B cell (primary cell): ENCODE measurements at regions not wholly inside any gene's neighbourhood (a gene's known extent, or its start where the extent isn't known, plus 50 kb on each side); places are given as distances from the start of the nearest gene placed in this dataset. TPM values are rescaled to one million over a fixed set of nuclear protein-coding genes. Genes with fewer than 3 reads are reported as not detected.

ENCODE experiments used
- ATAC-seq: fragments of 200-7000 bp; cut with Tn5 transposase; one replicate; pipeline ENCODE4 v1.10.0; 2021; ENCODE audit warnings: low read depth, mild to moderate bottlenecking, moderate number of reproducible peaks, moderate library complexity
- CTCF ChIA-PET: fragments of 350-600 bp; sonication (Branson Sonifier 250); formaldehyde crosslinking; loops from one replicate; lab custom pipeline; 2021; ENCODE audit warnings: antibody characterized with exemption, inconsistent platforms; lab: Charles Lee
- POLR2A ChIA-PET: fragments of 350-600 bp; sonication (Branson Sonifier 250); formaldehyde crosslinking; loops from one replicate; lab custom pipeline; 2021; ENCODE audit warnings: antibody characterized with exemption; lab: Charles Lee
- DNase-seq: peaks from one replicate; pipeline ENCODE4 v3.0.0; 2013
- H2AFZ ChIP-seq: 2 replicates; pipeline ENCODE4 v1.6.1; 2012; ENCODE audit warnings: mild to moderate bottlenecking, low read depth, low read length; ENCODE audit not compliant: insufficient read depth, poor library complexity, severe bottlenecking
- H3K27ac ChIP-seq, 2 donors: 1 replicate in 1 of 2; 2 replicates in 1 of 2; pipeline ENCODE4 v1.5.1; 2012 to 2013; ENCODE audit warnings: low read length in 2 of 2, mild to moderate bottlenecking in 2 of 2, moderate library complexity in 1 of 2
- H3K27me3 ChIP-seq, 4 experiments: fragments of 200-600 bp in 1 of 4; sonication (generic) in 1 of 4; replicated peaks in 1 of 4; 1 replicate in 2 of 4; 2 replicates in 2 of 4; pipeline versions ENCODE4 v1.6.1 to v1.7.0; 2013 to 2016; ENCODE audit warnings: low read length in 3 of 4, mild to moderate bottlenecking in 2 of 4, mixed read lengths in 1 of 4, moderate library complexity in 1 of 4; ENCODE audit not compliant: insufficient read depth in 4 of 4, control insufficient read depth in 3 of 4; ENCODE audit errors: control extremely low read depth in 1 of 4
- H3K36me3 ChIP-seq, 2 experiments: replicated peaks in 1 of 2; 1 replicate in 1 of 2; 2 replicates in 1 of 2; pipeline versions ENCODE4 v1.6.1 to v1.7.1; 2013; ENCODE audit warnings: low read length in 1 of 2; ENCODE audit not compliant: insufficient read depth in 2 of 2, control insufficient read depth in 1 of 2; ENCODE audit errors: control extremely low read depth in 1 of 2, extremely low read depth in 1 of 2
- H3K4me1 ChIP-seq, 2 donors: fragments of 200-600 bp in 1 of 2; sonication (generic) in 1 of 2; 1 replicate in 1 of 2; 2 replicates in 1 of 2; pipeline versions ENCODE4 v1.5.1 to v1.6.1; 2013 to 2017; ENCODE audit warnings: low read length in 2 of 2; ENCODE audit not compliant: control insufficient read depth in 2 of 2, insufficient read depth in 2 of 2
- H3K4me2 ChIP-seq: replicated peaks from 2 replicates; pipeline ENCODE3; 2012; ENCODE audit warnings: mild to moderate bottlenecking, low read depth, low read length; ENCODE audit not compliant: poor library complexity, severe bottlenecking
- H3K4me3 ChIP-seq, 5 experiments: fragments of 200-600 bp in 1 of 5; sonication (generic) in 1 of 5; 1 replicate in 3 of 5; 2 replicates in 2 of 5; pipeline versions ENCODE4 v1.5.1 to v1.7.0; 2011 to 2016; ENCODE audit warnings: low read length in 4 of 5, mild to moderate bottlenecking in 4 of 5, low read depth in 2 of 5, control low read depth in 1 of 5, moderate library complexity in 1 of 5; ENCODE audit not compliant: insufficient read depth in 1 of 5; ENCODE audit errors: control extremely low read depth in 1 of 5, extremely low read depth in 1 of 5
- H3K79me2 ChIP-seq: fragments of 200-600 bp; sonication (generic); one replicate; pipeline ENCODE4 v1.6.0; 2016; ENCODE audit warnings: low read length; ENCODE audit not compliant: control insufficient read depth, insufficient read depth
- H3K9ac ChIP-seq: fragments of 200-600 bp; sonication (generic); 2 replicates; pipeline ENCODE4 v1.6.1; 2017; ENCODE audit warnings: mild to moderate bottlenecking, low read length, moderate library complexity
- H3K9me3 ChIP-seq, 3 donors: one replicate each; pipeline versions ENCODE4 v1.6.1 to v1.7.1; 2013; ENCODE audit warnings: low read length in 2 of 3; ENCODE audit not compliant: control insufficient read depth in 2 of 3, insufficient read depth in 1 of 3; ENCODE audit errors: control extremely low read depth in 1 of 3
- H4K20me1 ChIP-seq: 2 replicates; pipeline ENCODE4 v1.6.0; 2012; ENCODE audit warnings: mild to moderate bottlenecking, low read length; ENCODE audit not compliant: insufficient read depth, control insufficient read depth, poor library complexity, severe bottlenecking
- H3K27ac Mint-ChIP-seq: one replicate; pipeline ENCODE4 v1.8.0; 2021; ENCODE audit warnings: mixed read lengths
- H3K27me3 Mint-ChIP-seq: one replicate; pipeline ENCODE4 v1.8.0; 2021; ENCODE audit warnings: mixed read lengths
- H3K4me1 Mint-ChIP-seq: one replicate; pipeline ENCODE4 v1.8.0; 2021; ENCODE audit warnings: mixed read lengths
- H3K4me3 Mint-ChIP-seq: one replicate; pipeline ENCODE4 v1.8.0; 2021; ENCODE audit warnings: mixed read lengths
- H3K9me3 Mint-ChIP-seq: one replicate; pipeline ENCODE4 v1.8.0; 2022; ENCODE audit warnings: mixed read lengths; ENCODE audit not compliant: insufficient read depth
- EZH2 ChIP-seq: IDR thresholded peaks from 2 replicates; pipeline ENCODE4 v1.6.1; 2012; ENCODE audit warnings: borderline replicate concordance, low read depth, mild to moderate bottlenecking, moderate library complexity, low read length; ENCODE audit not compliant: insufficient read depth, poor library complexity, severe bottlenecking
- WGBS: methylation state at CpG from one replicate; pipeline ENCODE4 v1.1.5; 2013; ENCODE audit warnings: missing lambda C conversion rate; ENCODE audit not compliant: insufficient coverage; 5-methylcytosine and 5-hydroxymethylcytosine counted together
- intact Hi-C: fragments of 100-400 bp; cut with micrococcal nuclease; formaldehyde crosslinking; loops from one replicate; pipeline ENCODE4 v1.10.0; 2022
- small RNA-seq: library from RNA; depleted of rRNA; stranded (forward); fragments of <200 nt; gene quantifications from one replicate; pipeline ENCODE3, GENCODE V24; 2012; ENCODE audit warnings: low replicate concordance, low read depth; ENCODE audit not compliant: insufficient read length
- TF ChIP-seq, protein P1 (sequence below): fragments of 200-600 bp; IDR thresholded peaks from one replicate; pipeline ENCODE4 v1.8.0; 2022; ENCODE audit warnings: antibody characterized with exemption, mild to moderate bottlenecking

DNA sequence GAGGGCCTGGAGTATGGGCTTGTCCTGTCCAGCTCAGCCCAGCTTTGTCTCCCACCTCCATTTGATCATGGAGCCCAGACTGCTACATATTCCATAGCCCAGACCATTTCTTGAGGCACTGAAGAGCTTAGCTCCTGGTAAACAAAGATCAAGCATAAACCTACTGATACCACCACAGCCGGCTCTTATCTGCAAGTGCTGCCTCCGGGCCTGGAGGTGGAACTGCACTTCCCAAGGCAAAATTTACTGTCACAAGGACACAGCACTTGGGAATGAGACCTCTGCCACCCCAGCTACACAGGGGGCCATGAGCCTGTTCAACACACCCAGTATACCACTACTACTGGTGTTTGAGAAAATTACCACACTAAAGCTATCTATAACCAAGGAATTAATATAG, 53.7 kb upstream of the PLSCR5 start:
- ATAC-seq (no peak), DNase-seq (no peak)
- Histone ChIP-seq H3K9ac (no peak overlapping the region), H3K36me3 (no peaks in the 10 kb centered on the region), H3K79me2 (no peaks in the 10 kb centered on the region), H3K4me1 (no peaks in the 10 kb centered on the region), H3K27ac (no peak overlapping the region), H3K4me3 (no peak overlapping the region), H2AFZ (no peak overlapping the region), H3K4me2 (no peak overlapping the region), H4K20me1 (no peaks in the 10 kb centered on the region), H3K9me3 (peaks cover 0 to 5% (median 0%) of the 10 kb centered on the region in 3 donors), H3K27me3 (no peaks in the 10 kb centered on the region)
- H3K9me3 Mint-ChIP-seq, result no peaks in the 10 kb centered on the region
- H3K4me3 Mint-ChIP-seq, result no peak overlapping the region
- CTCF ChIA-PET, result no interaction called here
- no peaks in the 10 kb centered on the region for H3K4me1 Mint-ChIP-seq
- peaks cover 3% of the 10 kb centered on the region for H3K27me3 Mint-ChIP-seq
- POLR2A ChIA-PET, result no interaction called here
- TF ChIP-seq EZH2, result no peak
- TF ChIP-seq, protein P1, sequence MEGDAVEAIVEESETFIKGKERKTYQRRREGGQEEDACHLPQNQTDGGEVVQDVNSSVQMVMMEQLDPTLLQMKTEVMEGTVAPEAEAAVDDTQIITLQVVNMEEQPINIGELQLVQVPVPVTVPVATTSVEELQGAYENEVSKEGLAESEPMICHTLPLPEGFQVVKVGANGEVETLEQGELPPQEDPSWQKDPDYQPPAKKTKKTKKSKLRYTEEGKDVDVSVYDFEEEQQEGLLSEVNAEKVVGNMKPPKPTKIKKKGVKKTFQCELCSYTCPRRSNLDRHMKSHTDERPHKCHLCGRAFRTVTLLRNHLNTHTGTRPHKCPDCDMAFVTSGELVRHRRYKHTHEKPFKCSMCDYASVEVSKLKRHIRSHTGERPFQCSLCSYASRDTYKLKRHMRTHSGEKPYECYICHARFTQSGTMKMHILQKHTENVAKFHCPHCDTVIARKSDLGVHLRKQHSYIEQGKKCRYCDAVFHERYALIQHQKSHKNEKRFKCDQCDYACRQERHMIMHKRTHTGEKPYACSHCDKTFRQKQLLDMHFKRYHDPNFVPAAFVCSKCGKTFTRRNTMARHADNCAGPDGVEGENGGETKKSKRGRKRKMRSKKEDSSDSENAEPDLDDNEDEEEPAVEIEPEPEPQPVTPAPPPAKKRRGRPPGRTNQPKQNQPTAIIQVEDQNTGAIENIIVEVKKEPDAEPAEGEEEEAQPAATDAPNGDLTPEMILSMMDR, result no peak
- H3K27ac Mint-ChIP-seq, result no peak overlapping the region
- WGBS, result 88% methylated on average over 2 of the region's 2 CpGs
- intact Hi-C loops, result no loop called here

GRCh38 chr3:146655333-146655996, 50.3 kb upstream of the PLSCR5 start:
- intact Hi-C loops, result no loop called here
- no peaks in the 10 kb centered on the region for H3K27me3 ChIP-seq
- H3K4me2 ChIP-seq, result no peak overlapping the region
- Mint-ChIP-seq H3K4me1 (no peaks in the 10 kb centered on the region), H3K9me3 (no peaks in the 10 kb centered on the region), H3K27ac (no peak overlapping the region), H3K27me3 (peaks cover 3% of the 10 kb centered on the region), H3K4me3 (no peak overlapping the region)
- no peak overlapping the region for H2AFZ ChIP-seq
- CTCF ChIA-PET, result no interaction called here
- 100% methylated on average over 1 of the region's 3 CpGs for WGBS
- H3K9me3 ChIP-seq, result peaks cover 0 to 5% (median 0%) of the 10 kb centered on the region in 3 donors
- no peak overlapping the region for H3K4me3 ChIP-seq
- H3K36me3 ChIP-seq, result no peaks in the 10 kb centered on the region
- H3K9ac ChIP-seq, result no peak overlapping the region
- H3K79me2 ChIP-seq, result no peaks in the 10 kb centered on the region
- no peak for ATAC-seq
- POLR2A ChIA-PET, result no interaction called here
- no peaks in the 10 kb centered on the region for H3K4me1 ChIP-seq
- DNase-seq, result no peak
- H3K27ac ChIP-seq, result no peak overlapping the region
- no peak for TF ChIP-seq EZH2
- TF ChIP-seq, protein P1, result no peak
- H4K20me1 ChIP-seq, result no peaks in the 10 kb centered on the region

Small RNA genes in the stretch of these regions (small RNA-seq; reads per million reads assigned to genes)
- gene RNU6-505P, result not detected
